SK-N-SH treated with all-trans-retinoic acid at 6 μM for 48 hours (cell line): ENCODE measurements at regions not wholly inside any gene's neighbourhood (a gene's known extent, or its start where the extent isn't known, plus 50 kb on each side); places are given as distances from the start of the nearest gene placed in this dataset.

Experiments used
- ATAC-seq: fragments of 200-7000 bp; cut with Tn5 transposase; 3 replicates; pipeline ENCODE4 v1.9.1; 2020; ENCODE audit warnings: mild to moderate bottlenecking, moderate library complexity
- BACH2 ChIP-seq: fragments of 250-450 bp; sonication (Bioruptor Pico); IDR thresholded peaks from 2 replicates; pipeline ENCODE4 v1.9.0; 2021; ENCODE audit warnings: mild to moderate bottlenecking, borderline replicate concordance
- CSDC2 ChIP-seq: fragments of 250-450 bp; sonication (Bioruptor Pico); IDR thresholded peaks from 2 replicates; pipeline ENCODE4 v1.5.0; 2020; ENCODE audit warnings: mild to moderate bottlenecking, moderate library complexity
- CSRNP3 ChIP-seq: fragments of 250-450 bp; sonication (Bioruptor Pico); IDR thresholded peaks from 2 replicates; pipeline ENCODE4 v1.5.1; 2021; ENCODE audit warnings: mild to moderate bottlenecking, moderate library complexity
- ESRRG ChIP-seq: fragments of 250-450 bp; sonication (Bioruptor Pico); IDR thresholded peaks from 2 replicates; pipeline ENCODE4 v1.6.1; 2021; ENCODE audit warnings: mild to moderate bottlenecking
- GLIS3 ChIP-seq: fragments of 250-450 bp; sonication (Bioruptor Pico); IDR thresholded peaks from 2 replicates; pipeline ENCODE4 v1.5.0; 2020; ENCODE audit warnings: mild to moderate bottlenecking, moderate library complexity
- ISL1 ChIP-seq: fragments of 250-450 bp; sonication (Bioruptor Pico); IDR thresholded peaks from 2 replicates; pipeline ENCODE4 v2.1.2; 2022; ENCODE audit warnings: mild to moderate bottlenecking, moderate library complexity
- OSR1 ChIP-seq: fragments of 250-450 bp; sonication (Bioruptor Pico); IDR thresholded peaks from 2 replicates; pipeline ENCODE4 v1.8.0; 2022; ENCODE audit warnings: moderate library complexity, mild to moderate bottlenecking, inconsistent platforms
- PATZ1 ChIP-seq: fragments of 250-450 bp; sonication (Bioruptor Pico); IDR thresholded peaks from 2 replicates; pipeline ENCODE4 v1.8.0; 2020; ENCODE audit warnings: mild to moderate bottlenecking, moderate library complexity, borderline replicate concordance
- POU6F1 ChIP-seq: fragments of 250-450 bp; sonication (Bioruptor Pico); IDR thresholded peaks from 2 replicates; pipeline ENCODE4 v1.8.0; 2021; ENCODE audit warnings: low read depth, mild to moderate bottlenecking, moderate library complexity, borderline replicate concordance
- PPARA ChIP-seq: fragments of 250-450 bp; sonication (Bioruptor Pico); IDR thresholded peaks from 2 replicates; pipeline ENCODE4 v1.5.0; 2020; ENCODE audit warnings: mild to moderate bottlenecking, borderline replicate concordance
- RARB ChIP-seq: fragments of 250-450 bp; sonication (Bioruptor Pico); IDR thresholded peaks from 2 replicates; pipeline ENCODE4 v1.8.0; 2021; ENCODE audit warnings: mild to moderate bottlenecking, moderate library complexity
- SNAI2 ChIP-seq: fragments of 250-450 bp; sonication (Bioruptor Pico); IDR thresholded peaks from 2 replicates; pipeline ENCODE4 v1.5.0; 2020; ENCODE audit warnings: mild to moderate bottlenecking, moderate library complexity
- TCF4 ChIP-seq: fragments of 250-450 bp; sonication (Bioruptor Pico); IDR thresholded peaks from 2 replicates; pipeline ENCODE4 v1.8.0; 2021; ENCODE audit warnings: mild to moderate bottlenecking, moderate library complexity, borderline replicate concordance
- TOX ChIP-seq: fragments of 250-450 bp; sonication (Bioruptor Pico); IDR thresholded peaks from 2 replicates; pipeline ENCODE4 v1.8.0; 2021; ENCODE audit warnings: mild to moderate bottlenecking, moderate library complexity, borderline replicate concordance
- ZC3H10 ChIP-seq: fragments of 250-450 bp; sonication (Bioruptor Pico); IDR thresholded peaks from 2 replicates; pipeline ENCODE4 v1.5.1; 2021; ENCODE audit warnings: mild to moderate bottlenecking, moderate library complexity
- ZFP3 ChIP-seq: fragments of 250-450 bp; sonication (Bioruptor Pico); IDR thresholded peaks from 2 replicates; pipeline ENCODE4 v1.5.0; 2020; ENCODE audit warnings: mild to moderate bottlenecking, moderate library complexity
- ZFP30 ChIP-seq: fragments of 450-650 bp; formaldehyde crosslinking; IDR thresholded peaks from 2 replicates; pipeline ENCODE4 v1.5.0; 2022; ENCODE audit warnings: mild to moderate bottlenecking, moderate library complexity
- ZNF565 ChIP-seq: fragments of 450-650 bp; formaldehyde crosslinking; conservative IDR thresholded peaks from 2 replicates; pipeline ENCODE4 v1.5.0; 2020; ENCODE audit warnings: low read depth, mild to moderate bottlenecking, moderate library complexity
- ZNF8 ChIP-seq: fragments of 450-650 bp; formaldehyde crosslinking; IDR thresholded peaks from 2 replicates; pipeline ENCODE4 v1.5.0; 2020; ENCODE audit warnings: mild to moderate bottlenecking, moderate library complexity

GRCh38 chr11:109362059-109362458, 59.9 kb upstream of the C11orf87 start (continued):
- TF ChIP-seq POU6F1 (CRISPR knock-in tag), result no peak
- TF ChIP-seq ZNF8 (CRISPR knock-in tag), result no peak
- no peak for TF ChIP-seq ZC3H10 (CRISPR knock-in tag)

GRCh38 chr11:109363682-109364081, 58.3 kb upstream of the C11orf87 start:
- ATAC-seq, result no peak
- TF ChIP-seq CSDC2 (CRISPR knock-in tag) (no peak), OSR1 (CRISPR knock-in tag) (no peak), BACH2 (CRISPR knock-in tag) (no peak), TOX (CRISPR knock-in tag) (no peak), POU6F1 (CRISPR knock-in tag) (no peak), ISL1 (CRISPR knock-in tag) (no peak), TCF4 (CRISPR knock-in tag) (no peak), ZFP3 (CRISPR knock-in tag) (no peak), PATZ1 (no peak)

- TF ChIP-seq TOX (CRISPR knock-in tag), result no peak
- no peak for TF ChIP-seq ESRRG (CRISPR knock-in tag)
- no peak for TF ChIP-seq GLIS3 (CRISPR knock-in tag)
- no peak for TF ChIP-seq RARB (CRISPR knock-in tag)
- TF ChIP-seq PPARA (CRISPR knock-in tag), result no peak
- TF ChIP-seq ISL1 (CRISPR knock-in tag), result no peak
- no peak for TF ChIP-seq ZFP30
- no peak for TF ChIP-seq PATZ1
- no peak for TF ChIP-seq CSDC2 (CRISPR knock-in tag)
- no peak for TF ChIP-seq ZC3H10 (CRISPR knock-in tag)
- no peak for TF ChIP-seq OSR1 (CRISPR knock-in tag)
- no peak for TF ChIP-seq CSRNP3 (CRISPR knock-in tag)
- TF ChIP-seq ZNF565 (CRISPR knock-in tag), result no peak
- no peak for TF ChIP-seq SNAI2 (CRISPR knock-in tag)
- TF ChIP-seq ZNF8 (CRISPR knock-in tag), result no peak
- no peak for TF ChIP-seq POU6F1 (CRISPR knock-in tag)
- TF ChIP-seq ZFP3 (CRISPR knock-in tag), result no peak
- TF ChIP-seq TCF4 (CRISPR knock-in tag), result no peak
- no peak for ATAC-seq
Observed at GRCh38 chr11:109364851-109365250, 57.1 kb upstream of the C11orf87 start.
